ENCODE measurements at regions not wholly inside any gene's neighbourhood (a gene's known extent, or its start where the extent isn't known, plus 50 kb on each side); places are given as distances from the start of the nearest gene placed in this dataset.

- TF ChIP-seq, protein P1, sequence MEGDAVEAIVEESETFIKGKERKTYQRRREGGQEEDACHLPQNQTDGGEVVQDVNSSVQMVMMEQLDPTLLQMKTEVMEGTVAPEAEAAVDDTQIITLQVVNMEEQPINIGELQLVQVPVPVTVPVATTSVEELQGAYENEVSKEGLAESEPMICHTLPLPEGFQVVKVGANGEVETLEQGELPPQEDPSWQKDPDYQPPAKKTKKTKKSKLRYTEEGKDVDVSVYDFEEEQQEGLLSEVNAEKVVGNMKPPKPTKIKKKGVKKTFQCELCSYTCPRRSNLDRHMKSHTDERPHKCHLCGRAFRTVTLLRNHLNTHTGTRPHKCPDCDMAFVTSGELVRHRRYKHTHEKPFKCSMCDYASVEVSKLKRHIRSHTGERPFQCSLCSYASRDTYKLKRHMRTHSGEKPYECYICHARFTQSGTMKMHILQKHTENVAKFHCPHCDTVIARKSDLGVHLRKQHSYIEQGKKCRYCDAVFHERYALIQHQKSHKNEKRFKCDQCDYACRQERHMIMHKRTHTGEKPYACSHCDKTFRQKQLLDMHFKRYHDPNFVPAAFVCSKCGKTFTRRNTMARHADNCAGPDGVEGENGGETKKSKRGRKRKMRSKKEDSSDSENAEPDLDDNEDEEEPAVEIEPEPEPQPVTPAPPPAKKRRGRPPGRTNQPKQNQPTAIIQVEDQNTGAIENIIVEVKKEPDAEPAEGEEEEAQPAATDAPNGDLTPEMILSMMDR (IDR thresholded peaks at IDR 0.05), result no peak
- no peak overlapping the region for H3K9ac ChIP-seq (ENCODE audit: low read depth in 2 of 2, low read length in 2 of 2)
- no peaks in the 10 kb centered on the region for H3K4me1 ChIP-seq
- no peak overlapping the region for H3K4me3 ChIP-seq
- H3K27ac ChIP-seq, result no peak overlapping the region
- H3K9me3 ChIP-seq, result no peaks in the 10 kb centered on the region
- DNase-seq, result no peak
- no peaks in the 10 kb centered on the region for H3K27me3 ChIP-seq
- intact Hi-C loops (cut with DNase I), result no loop called here
- no peaks in the 10 kb centered on the region for H3K36me3 ChIP-seq
Observed at GRCh38 chr11:45024316-45024715, 73.6 kb upstream of the TP53I11 start.

GRCh38 chr11:45024846-45025588, 74.3 kb upstream of the TP53I11 start:
- H3K27me3 ChIP-seq, result no peaks in the 10 kb centered on the region
- DNase-seq, result no peak
- TF ChIP-seq, protein P1 (IDR thresholded peaks at IDR 0.05), result no peak
- H3K9me3 ChIP-seq, result no peaks in the 10 kb centered on the region
- no peak overlapping the region for H3K9ac ChIP-seq (ENCODE audit: low read depth in 2 of 2, low read length in 2 of 2)
- no peaks in the 10 kb centered on the region for H3K4me1 ChIP-seq
- no peak overlapping the region for H3K27ac ChIP-seq
- no peaks in the 10 kb centered on the region for H3K36me3 ChIP-seq
- intact Hi-C loops (cut with DNase I), result no loop called here
- no peak overlapping the region for H3K4me3 ChIP-seq

DNA sequence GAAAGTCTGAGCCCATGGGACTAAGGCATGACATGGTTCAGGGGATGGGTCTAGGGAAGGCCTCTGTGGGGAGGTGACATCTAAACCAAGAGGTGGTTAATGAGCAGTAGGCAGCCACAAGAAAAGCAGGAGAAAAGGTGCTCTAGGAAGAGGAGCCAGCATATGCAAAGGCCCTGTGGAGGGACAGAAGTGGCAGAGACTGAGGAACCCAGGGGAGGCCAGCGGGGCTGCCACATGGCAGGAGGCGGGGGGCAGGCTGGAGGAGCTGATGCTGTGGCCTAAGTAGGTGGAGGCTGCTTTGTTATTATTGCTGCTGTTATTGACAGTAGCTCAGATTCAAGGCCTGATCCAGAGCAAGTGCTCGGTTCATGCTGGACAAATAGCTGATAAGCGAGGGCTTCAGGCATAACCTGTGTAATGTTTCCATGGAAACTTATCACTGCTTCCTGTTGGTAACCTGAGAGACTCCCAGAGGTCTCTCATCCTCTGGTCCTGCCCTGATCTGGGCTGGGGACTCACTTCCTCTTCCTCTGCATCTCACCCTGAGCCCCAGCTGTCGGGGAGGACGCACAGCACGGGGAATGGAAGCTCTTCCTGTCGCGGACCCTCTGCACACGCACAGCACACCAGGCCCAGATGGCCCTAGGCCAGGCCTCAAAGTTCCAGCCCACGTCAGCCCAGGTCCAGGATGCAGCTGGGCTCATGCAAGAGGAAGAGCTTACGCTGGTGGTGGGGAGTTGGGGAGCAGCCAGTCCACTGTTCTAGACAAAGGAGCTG, 75.2 kb upstream of the TP53I11 start:
- H3K9ac ChIP-seq (ENCODE audit: low read depth in 2 of 2, low read length in 2 of 2), result no peak overlapping the region
- no peak for DNase-seq
- no peaks in the 10 kb centered on the region for H3K36me3 ChIP-seq
- H3K4me3 ChIP-seq, result no peak overlapping the region
- H3K9me3 ChIP-seq, result no peaks in the 10 kb centered on the region
- no peak overlapping the region for H3K27ac ChIP-seq
- H3K4me1 ChIP-seq, result no peaks in the 10 kb centered on the region
- TF ChIP-seq, protein P1 (IDR thresholded peaks at IDR 0.05), result no peak
- intact Hi-C loops (cut with DNase I), result no loop called here
- no peaks in the 10 kb centered on the region for H3K27me3 ChIP-seq

- TF ChIP-seq, protein P1 (IDR thresholded peaks at IDR 0.05), result no peak
- no peak overlapping the region for H3K9ac ChIP-seq (ENCODE audit: low read depth in 2 of 2, low read length in 2 of 2)
- no peaks in the 10 kb centered on the region for H3K36me3 ChIP-seq
- no peak overlapping the region for H3K27ac ChIP-seq
- H3K9me3 ChIP-seq, result no peaks in the 10 kb centered on the region
- intact Hi-C loops (cut with DNase I), result no loop called here
- no peak overlapping the region for H3K4me3 ChIP-seq
- no peak for DNase-seq
- H3K27me3 ChIP-seq, result no peaks in the 10 kb centered on the region
- no peaks in the 10 kb centered on the region for H3K4me1 ChIP-seq
Observed at GRCh38 chr11:45026835-45027234, 76.2 kb upstream of the TP53I11 start.

GRCh38 chr11:45027312-45027711, 76.6 kb upstream of the TP53I11 start:
- Histone ChIP-seq H3K9ac (ENCODE audit: low read depth in 2 of 2, low read length in 2 of 2) (no peak overlapping the region), H3K4me1 (no peaks in the 10 kb centered on the region), H3K4me3 (no peak overlapping the region), H3K36me3 (no peaks in the 10 kb centered on the region), H3K27ac (no peak overlapping the region), H3K9me3 (no peaks in the 10 kb centered on the region), H3K27me3 (no peaks in the 10 kb centered on the region)
- no peak for DNase-seq
- TF ChIP-seq, protein P1 (IDR thresholded peaks at IDR 0.05), result no peak
- intact Hi-C loops (cut with DNase I), result no loop called here
